ENCODE measurements at regions not wholly inside any gene's neighbourhood (a gene's known extent, or its start where the extent isn't known, plus 50 kb on each side); places are given as distances from the start of the nearest gene placed in this dataset.

DNA sequence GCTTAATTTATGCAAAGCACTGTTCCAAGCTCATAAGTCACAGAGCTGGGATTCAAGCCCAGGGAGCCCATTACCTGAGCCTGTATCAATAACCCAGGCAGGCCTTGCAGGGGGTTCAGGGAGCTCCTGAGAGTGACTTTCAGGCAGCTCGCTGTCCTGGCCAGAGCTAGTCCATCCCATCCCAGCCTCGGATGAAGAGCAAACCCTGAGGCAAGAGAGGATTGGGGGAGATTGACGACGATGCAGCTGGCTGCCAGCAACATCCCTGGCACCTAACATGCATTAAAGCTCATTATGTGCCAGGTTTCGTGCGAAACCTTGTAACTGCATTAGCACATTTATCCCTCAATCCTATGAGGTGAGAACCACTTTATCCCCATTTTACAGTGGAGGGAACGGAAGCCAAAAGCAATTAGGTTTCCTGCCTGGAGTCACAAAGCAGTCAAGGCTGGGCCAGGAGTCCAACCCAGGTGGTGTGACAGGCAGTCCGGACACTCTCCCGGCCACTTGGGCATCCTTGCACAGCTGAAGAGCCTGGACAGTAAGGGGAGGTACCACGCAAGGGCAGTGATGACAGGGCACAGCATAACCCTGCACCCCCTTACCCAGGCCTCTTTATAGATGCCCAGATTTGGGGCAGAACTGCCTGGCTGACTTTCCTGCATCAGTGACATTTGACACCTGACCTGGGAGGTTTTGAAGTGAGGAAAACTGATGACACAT, 129.8 kb upstream of the CHST15 start:
- H3K9me3 ChIP-seq: no peaks in the 10 kb centered on the region
- H3K4me3 ChIP-seq: no peak overlapping the region
- no peaks in the 10 kb centered on the region for H3K27me3 ChIP-seq
- no peak for DNase-seq
- no peak for ATAC-seq
- no peak overlapping the region for H3K27ac ChIP-seq
- FAIRE-seq: no peak
- WGBS, 2 donors: 61 to 69% methylated on average over 10 of the region's 10 CpGs
- intact Hi-C loops (cut with DNase I): no loop called here
- H3K36me3 ChIP-seq: no peaks in the 10 kb centered on the region
- H3K4me1 ChIP-seq: no peaks in the 10 kb centered on the region
- no peak for TF ChIP-seq CTCF (IDR thresholded peaks at IDR 0.05)

DNA sequence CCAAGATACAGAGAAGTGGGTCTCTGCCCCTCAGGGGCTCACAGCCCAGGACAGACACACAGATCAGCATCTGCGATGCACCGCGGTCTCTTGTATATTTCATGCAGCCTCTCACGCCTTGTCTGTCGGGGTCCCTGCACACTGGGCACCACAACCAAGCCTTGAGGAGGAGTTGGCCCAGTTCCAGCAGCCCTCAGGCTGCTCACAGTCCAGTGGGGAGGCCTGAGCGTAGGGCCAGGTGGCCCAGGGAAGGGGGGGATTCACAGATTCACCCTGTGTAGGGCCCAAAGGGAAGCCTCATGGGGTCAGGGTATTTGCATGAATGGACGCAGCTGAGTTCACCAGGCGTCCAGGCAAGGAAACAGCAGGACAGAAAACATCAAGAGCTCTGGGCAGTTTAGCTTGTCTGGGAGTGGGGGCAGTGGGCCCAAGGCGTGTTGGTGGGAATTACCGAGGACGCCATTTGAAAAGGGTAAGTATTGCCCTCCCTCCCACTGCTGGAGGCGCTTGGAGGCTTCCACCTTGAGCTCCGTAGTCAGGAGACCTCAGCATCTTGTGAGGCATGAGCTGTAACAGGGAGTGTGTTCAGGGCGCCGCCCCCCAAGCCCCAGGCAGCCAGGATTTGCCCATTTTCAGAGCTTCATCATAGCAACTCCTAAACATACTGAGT, 129.1 kb upstream of the CHST15 start:
- FAIRE-seq: no peak
- Histone ChIP-seq H3K27me3 (no peaks in the 10 kb centered on the region), H3K36me3 (no peaks in the 10 kb centered on the region), H3K9me3 (no peaks in the 10 kb centered on the region), H3K27ac (no peak overlapping the region), H3K4me1 (no peaks in the 10 kb centered on the region), H3K4me3 (no peak overlapping the region)
- no peak for TF ChIP-seq CTCF (IDR thresholded peaks at IDR 0.05)
- 62 to 65% methylated on average over 15 of the region's 15 CpGs for WGBS, 2 donors
- no peak for ATAC-seq
- intact Hi-C loops (cut with DNase I): no loop called here
- no peak for DNase-seq

GRCh38 chr10:124221356-124222317, 128.2 kb upstream of the CHST15 start:
- no peak for FAIRE-seq
- Histone ChIP-seq H3K4me1 (no peaks in the 10 kb centered on the region), H3K9me3 (no peaks in the 10 kb centered on the region), H3K27me3 (no peaks in the 10 kb centered on the region), H3K27ac (no peak overlapping the region), H3K4me3 (no peak overlapping the region), H3K36me3 (no peaks in the 10 kb centered on the region)
- DNase-seq: no peak
- no peak for ATAC-seq
- intact Hi-C loops (cut with DNase I): no loop called here
- 51 to 52% methylated on average over 22 of the region's 22 CpGs for WGBS, 2 donors
- TF ChIP-seq CTCF (IDR thresholded peaks at IDR 0.05): no peak

DNA sequence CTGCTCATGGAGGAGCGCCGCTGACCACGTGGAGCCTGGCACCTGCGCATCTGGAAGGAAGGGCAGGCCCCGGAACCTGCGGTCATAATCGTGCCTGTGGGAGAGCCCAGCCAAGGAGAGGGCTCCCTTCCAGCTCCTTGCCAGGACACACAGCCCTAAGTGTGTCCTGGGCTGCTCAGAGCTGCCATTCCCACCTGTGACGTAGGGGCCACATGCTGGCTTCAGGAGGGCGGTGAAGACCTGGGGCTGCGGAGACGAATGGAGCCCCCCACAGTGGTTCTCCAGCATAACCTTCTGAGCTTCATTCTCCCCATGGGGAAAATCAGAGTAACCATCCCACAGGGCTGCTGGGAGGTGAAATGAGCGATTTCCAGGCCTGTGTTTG, 127.6 kb upstream of the CHST15 start:
- H3K27ac ChIP-seq: no peak overlapping the region
- no peaks in the 10 kb centered on the region for H3K27me3 ChIP-seq
- no peaks in the 10 kb centered on the region for H3K36me3 ChIP-seq
- FAIRE-seq: no peak
- no peak overlapping the region for H3K4me3 ChIP-seq
- H3K4me1 ChIP-seq: no peaks in the 10 kb centered on the region
- TF ChIP-seq CTCF (IDR thresholded peaks at IDR 0.05): no peak
- WGBS, 2 donors: 74 to 76% methylated on average over 12 of the region's 12 CpGs
- DNase-seq: no peak
- intact Hi-C loops (cut with DNase I): no loop called here
- no peak for ATAC-seq
- H3K9me3 ChIP-seq: no peaks in the 10 kb centered on the region
